ENCODE measurements at regions not wholly inside any gene's neighbourhood (a gene's known extent, or its start where the extent isn't known, plus 50 kb on each side); places are given as distances from the start of the nearest gene placed in this dataset.

DNA sequence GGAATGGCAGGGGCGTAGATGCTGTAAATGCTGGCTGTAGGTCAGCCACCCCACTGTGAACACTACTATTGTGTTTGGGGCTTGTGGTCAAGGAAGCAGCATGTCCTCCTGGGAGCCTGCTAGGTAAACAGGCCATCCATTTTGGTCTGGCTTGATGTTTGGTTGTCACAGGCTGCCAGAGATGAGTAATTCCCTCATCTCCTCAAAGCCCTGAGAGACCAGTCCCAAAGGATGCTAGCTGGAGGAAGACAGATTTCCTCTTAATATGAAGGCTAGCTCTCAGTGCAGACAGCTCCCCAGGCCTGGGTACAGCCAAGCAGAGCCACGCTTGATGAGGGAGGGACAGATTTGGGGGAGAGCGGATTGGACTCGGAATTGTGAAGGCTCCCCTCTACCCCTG, 72.5 kb upstream of the MAP1B start:
- TF ChIP-seq POLR2A (IDR thresholded peaks at IDR 0.05; ENCODE audit: low read depth, low read length) (no peak), POLR2AphosphoS5 (IDR thresholded peaks at IDR 0.05; ENCODE audit: low read depth, low read length) (no peak)
